HL-60 (cell line): ENCODE measurements at regions not wholly inside any gene's neighbourhood (a gene's known extent, or its start where the extent isn't known, plus 50 kb on each side); places are given as distances from the start of the nearest gene placed in this dataset.
A peak's percentile ranks its signal among the peaks of the same experiment; 100 is the strongest.

Experiments
- DNase-seq, 2 experiments: peaks; one replicate each; pipeline ENCODE4 v3.0.0-alpha.2; 2010 to 2020; ENCODE audit warnings: low read depth in 1 of 2, low spot score in 1 of 2
- H3K27ac ChIP-seq: fragments of 250-450 bp; sonication (Bioruptor Pico); replicated peaks from 2 replicates; pipeline ENCODE4 v1.5.1; 2020; ENCODE audit warnings: mild to moderate bottlenecking, moderate library complexity
- H3K27me3 ChIP-seq: fragments of 250-450 bp; sonication (Bioruptor Pico); 2 replicates; pipeline ENCODE4 v1.5.1; 2021; ENCODE audit warnings: mild to moderate bottlenecking, moderate library complexity; ENCODE audit not compliant: insufficient read depth, poor library complexity, severe bottlenecking
- H3K4me3 ChIP-seq: replicated peaks from 2 replicates; pipeline ENCODE4 v1.5.1; 2011; ENCODE audit warnings: mild to moderate bottlenecking, control low read depth, low read length; ENCODE audit not compliant: insufficient read depth
- CTCF ChIP-seq: IDR thresholded peaks from one replicate; pipeline ENCODE4 v1.5.1; 2011; ENCODE audit warnings: low read length, control low read depth, inconsistent platforms; ENCODE audit not compliant: insufficient read depth
- GABPA ChIP-seq: IDR thresholded peaks from 2 replicates; pipeline ENCODE4 v1.6.1; 2012; ENCODE audit warnings: low read depth
- POLR2AphosphoS5 ChIP-seq: IDR thresholded peaks from 2 replicates; pipeline ENCODE4 v1.6.1; 2012; ENCODE audit warnings: low read depth
- REST ChIP-seq: IDR thresholded peaks from 2 replicates; pipeline ENCODE4 v1.6.1; 2012; ENCODE audit warnings: low read depth; ENCODE audit not compliant: insufficient replicate concordance
- SPI1 ChIP-seq: IDR thresholded peaks from 2 replicates; pipeline ENCODE4 v1.6.1; 2012; ENCODE audit warnings: low read depth, mild to moderate bottlenecking, borderline replicate concordance

- no peak for DNase-seq
These were observed 441.8 kb downstream of the CMPK2 start for GRCh38 chr2:6423944-6424343.

GRCh38 chr2:6425032-6425431 lies 440.7 kb downstream of the CMPK2 start:
- Histone ChIP-seq H3K27ac (no peak overlapping the region), H3K27me3 (no peaks in the 10 kb centered on the region), H3K4me3 (no peak overlapping the region)
- TF ChIP-seq GABPA, result no peak
- no peak for TF ChIP-seq REST
- no peak for TF ChIP-seq SPI1
- TF ChIP-seq POLR2AphosphoS5, result no peak
- TF ChIP-seq CTCF, result no peak
- no peak for DNase-seq

More at GRCh38 chr2:6423944-6424343, 441.8 kb downstream of the CMPK2 start:
- no peak overlapping the region for H3K27ac ChIP-seq
- no peak overlapping the region for H3K4me3 ChIP-seq
- no peaks in the 10 kb centered on the region for H3K27me3 ChIP-seq
- TF ChIP-seq GABPA, result no peak
- TF ChIP-seq SPI1, result peak; percentile 51

GRCh38 chr2:6429210-6429986 lies 436.3 kb downstream of the CMPK2 start:
- Histone ChIP-seq H3K4me3 (no peak overlapping the region), H3K27me3 (no peaks in the 10 kb centered on the region), H3K27ac (no peak overlapping the region)
- DNase-seq, result no peak
- TF ChIP-seq GABPA (no peak), SPI1 (no peak), POLR2AphosphoS5 (no peak), CTCF (no peak), REST (no peak)

- DNase-seq, result no peak
- H3K27me3 ChIP-seq, result no peaks in the 10 kb centered on the region
- no peak overlapping the region for H3K27ac ChIP-seq
- H3K4me3 ChIP-seq, result no peak overlapping the region
- no peak for TF ChIP-seq REST
- TF ChIP-seq CTCF, result no peak
- no peak for TF ChIP-seq POLR2AphosphoS5
These were observed 431.3 kb downstream of the CMPK2 start for GRCh38 chr2:6434438-6434837.
